ENCODE measurements at regions not wholly inside any gene's neighbourhood (a gene's known extent, or its start where the extent isn't known, plus 50 kb on each side); places are given as distances from the start of the nearest gene placed in this dataset.

GRCh38 chr1:88472714-88473113 lies 211.4 kb upstream of the PKN2 start:
- POLR2A ChIA-PET, result interaction anchor here (0.6 kb wide), 1 partner anchor 647 kb away, joined by 5 read pairs; no protein-coding TSS in a partner anchor
- no peak overlapping the region for H3K4me3 Mint-ChIP-seq
- peaks cover 4% of the 10 kb centered on the region; the same call in 1 of the 2 replicates for H3K36me3 Mint-ChIP-seq
- no peaks in the 10 kb centered on the region for H3K27me3 Mint-ChIP-seq (ENCODE audit: low read depth)
- CTCF ChIA-PET, result no interaction called here
- H3K27ac Mint-ChIP-seq, result no peak overlapping the region
- no peak for TF ChIP-seq TEAD4 (CRISPR knock-in tag; IDR thresholded peaks at IDR 0.05)
- no peak for TF ChIP-seq ZMAT4 (CRISPR knock-in tag; IDR thresholded peaks at IDR 0.05)
- TF ChIP-seq, protein P1, sequence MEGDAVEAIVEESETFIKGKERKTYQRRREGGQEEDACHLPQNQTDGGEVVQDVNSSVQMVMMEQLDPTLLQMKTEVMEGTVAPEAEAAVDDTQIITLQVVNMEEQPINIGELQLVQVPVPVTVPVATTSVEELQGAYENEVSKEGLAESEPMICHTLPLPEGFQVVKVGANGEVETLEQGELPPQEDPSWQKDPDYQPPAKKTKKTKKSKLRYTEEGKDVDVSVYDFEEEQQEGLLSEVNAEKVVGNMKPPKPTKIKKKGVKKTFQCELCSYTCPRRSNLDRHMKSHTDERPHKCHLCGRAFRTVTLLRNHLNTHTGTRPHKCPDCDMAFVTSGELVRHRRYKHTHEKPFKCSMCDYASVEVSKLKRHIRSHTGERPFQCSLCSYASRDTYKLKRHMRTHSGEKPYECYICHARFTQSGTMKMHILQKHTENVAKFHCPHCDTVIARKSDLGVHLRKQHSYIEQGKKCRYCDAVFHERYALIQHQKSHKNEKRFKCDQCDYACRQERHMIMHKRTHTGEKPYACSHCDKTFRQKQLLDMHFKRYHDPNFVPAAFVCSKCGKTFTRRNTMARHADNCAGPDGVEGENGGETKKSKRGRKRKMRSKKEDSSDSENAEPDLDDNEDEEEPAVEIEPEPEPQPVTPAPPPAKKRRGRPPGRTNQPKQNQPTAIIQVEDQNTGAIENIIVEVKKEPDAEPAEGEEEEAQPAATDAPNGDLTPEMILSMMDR (IDR thresholded peaks at IDR 0.05), result no peak
- TF ChIP-seq ZNF317 (CRISPR knock-in tag; IDR thresholded peaks at IDR 0.05; ENCODE audit: borderline replicate concordance, low read depth), result no peak
- no peak for TF ChIP-seq STAT6 (CRISPR knock-in tag; conservative IDR thresholded peaks at IDR 0.05; ENCODE audit: low read depth)
- no peak for TF ChIP-seq FOXJ3 (CRISPR knock-in tag; IDR thresholded peaks at IDR 0.05; ENCODE audit: borderline replicate concordance)
- no peak for TF ChIP-seq ZNF532 (CRISPR knock-in tag; IDR thresholded peaks at IDR 0.05; ENCODE audit: borderline replicate concordance)
- TF ChIP-seq, protein P2, sequence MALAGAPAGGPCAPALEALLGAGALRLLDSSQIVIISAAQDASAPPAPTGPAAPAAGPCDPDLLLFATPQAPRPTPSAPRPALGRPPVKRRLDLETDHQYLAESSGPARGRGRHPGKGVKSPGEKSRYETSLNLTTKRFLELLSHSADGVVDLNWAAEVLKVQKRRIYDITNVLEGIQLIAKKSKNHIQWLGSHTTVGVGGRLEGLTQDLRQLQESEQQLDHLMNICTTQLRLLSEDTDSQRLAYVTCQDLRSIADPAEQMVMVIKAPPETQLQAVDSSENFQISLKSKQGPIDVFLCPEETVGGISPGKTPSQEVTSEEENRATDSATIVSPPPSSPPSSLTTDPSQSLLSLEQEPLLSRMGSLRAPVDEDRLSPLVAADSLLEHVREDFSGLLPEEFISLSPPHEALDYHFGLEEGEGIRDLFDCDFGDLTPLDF (CRISPR knock-in tag; IDR thresholded peaks at IDR 0.05), result no peak
- TF ChIP-seq, protein P3, sequence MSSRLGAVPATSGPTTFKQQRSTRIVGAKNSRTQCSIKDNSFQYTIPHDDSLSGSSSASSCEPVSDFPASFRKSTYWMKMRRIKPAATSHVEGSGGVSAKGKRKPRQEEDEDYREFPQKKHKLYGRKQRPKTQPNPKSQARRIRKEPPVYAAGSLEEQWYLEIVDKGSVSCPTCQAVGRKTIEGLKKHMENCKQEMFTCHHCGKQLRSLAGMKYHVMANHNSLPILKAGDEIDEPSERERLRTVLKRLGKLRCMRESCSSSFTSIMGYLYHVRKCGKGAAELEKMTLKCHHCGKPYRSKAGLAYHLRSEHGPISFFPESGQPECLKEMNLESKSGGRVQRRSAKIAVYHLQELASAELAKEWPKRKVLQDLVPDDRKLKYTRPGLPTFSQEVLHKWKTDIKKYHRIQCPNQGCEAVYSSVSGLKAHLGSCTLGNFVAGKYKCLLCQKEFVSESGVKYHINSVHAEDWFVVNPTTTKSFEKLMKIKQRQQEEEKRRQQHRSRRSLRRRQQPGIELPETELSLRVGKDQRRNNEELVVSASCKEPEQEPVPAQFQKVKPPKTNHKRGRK (CRISPR knock-in tag; IDR thresholded peaks at IDR 0.05; ENCODE audit: borderline replicate concordance), result no peak
- TF ChIP-seq, protein P4, sequence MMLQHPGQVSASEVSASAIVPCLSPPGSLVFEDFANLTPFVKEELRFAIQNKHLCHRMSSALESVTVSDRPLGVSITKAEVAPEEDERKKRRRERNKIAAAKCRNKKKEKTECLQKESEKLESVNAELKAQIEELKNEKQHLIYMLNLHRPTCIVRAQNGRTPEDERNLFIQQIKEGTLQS (CRISPR knock-in tag; conservative IDR thresholded peaks at IDR 0.05), result no peak
- TF ChIP-seq, protein P5, sequence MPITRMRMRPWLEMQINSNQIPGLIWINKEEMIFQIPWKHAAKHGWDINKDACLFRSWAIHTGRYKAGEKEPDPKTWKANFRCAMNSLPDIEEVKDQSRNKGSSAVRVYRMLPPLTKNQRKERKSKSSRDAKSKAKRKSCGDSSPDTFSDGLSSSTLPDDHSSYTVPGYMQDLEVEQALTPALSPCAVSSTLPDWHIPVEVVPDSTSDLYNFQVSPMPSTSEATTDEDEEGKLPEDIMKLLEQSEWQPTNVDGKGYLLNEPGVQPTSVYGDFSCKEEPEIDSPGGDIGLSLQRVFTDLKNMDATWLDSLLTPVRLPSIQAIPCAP (CRISPR knock-in tag; IDR thresholded peaks at IDR 0.05), result no peak
- peaks cover 2% of the 10 kb centered on the region; the same call in 1 of the 2 replicates for H3K4me1 Mint-ChIP-seq
- no peak for ATAC-seq
- peaks cover 8% of the 10 kb centered on the region for H3K9me3 Mint-ChIP-seq
- DNase-seq (ENCODE audit: low spot score), result no peak
